ENCODE measurements at regions not wholly inside any gene's neighbourhood (a gene's known extent, or its start where the extent isn't known, plus 50 kb on each side); places are given as distances from the start of the nearest gene placed in this dataset.

GRCh38 chr5:6886866-6887265, 173.6 kb downstream of the TENT4A start:
- no peak for DNase-seq (ENCODE audit: low spot score)

GRCh38 chr5:6889030-6889429, 175.8 kb downstream of the TENT4A start:
- TF ChIP-seq, protein P1, sequence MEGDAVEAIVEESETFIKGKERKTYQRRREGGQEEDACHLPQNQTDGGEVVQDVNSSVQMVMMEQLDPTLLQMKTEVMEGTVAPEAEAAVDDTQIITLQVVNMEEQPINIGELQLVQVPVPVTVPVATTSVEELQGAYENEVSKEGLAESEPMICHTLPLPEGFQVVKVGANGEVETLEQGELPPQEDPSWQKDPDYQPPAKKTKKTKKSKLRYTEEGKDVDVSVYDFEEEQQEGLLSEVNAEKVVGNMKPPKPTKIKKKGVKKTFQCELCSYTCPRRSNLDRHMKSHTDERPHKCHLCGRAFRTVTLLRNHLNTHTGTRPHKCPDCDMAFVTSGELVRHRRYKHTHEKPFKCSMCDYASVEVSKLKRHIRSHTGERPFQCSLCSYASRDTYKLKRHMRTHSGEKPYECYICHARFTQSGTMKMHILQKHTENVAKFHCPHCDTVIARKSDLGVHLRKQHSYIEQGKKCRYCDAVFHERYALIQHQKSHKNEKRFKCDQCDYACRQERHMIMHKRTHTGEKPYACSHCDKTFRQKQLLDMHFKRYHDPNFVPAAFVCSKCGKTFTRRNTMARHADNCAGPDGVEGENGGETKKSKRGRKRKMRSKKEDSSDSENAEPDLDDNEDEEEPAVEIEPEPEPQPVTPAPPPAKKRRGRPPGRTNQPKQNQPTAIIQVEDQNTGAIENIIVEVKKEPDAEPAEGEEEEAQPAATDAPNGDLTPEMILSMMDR (IDR thresholded peaks at IDR 0.05; ENCODE audit: extremely low read depth, missing control alignments) = no peak
- DNase-seq (ENCODE audit: low spot score) = no peak

More at GRCh38 chr5:6886866-6887265, 173.6 kb downstream of the TENT4A start:
- TF ChIP-seq, protein P1 (IDR thresholded peaks at IDR 0.05; ENCODE audit: extremely low read depth, missing control alignments) = no peak

GRCh38 chr5:6899221-6899620, 186.0 kb downstream of the TENT4A start:
- DNase-seq (ENCODE audit: low spot score) = no peak
- TF ChIP-seq, protein P1 (IDR thresholded peaks at IDR 0.05; ENCODE audit: extremely low read depth, missing control alignments) = no peak

DNA sequence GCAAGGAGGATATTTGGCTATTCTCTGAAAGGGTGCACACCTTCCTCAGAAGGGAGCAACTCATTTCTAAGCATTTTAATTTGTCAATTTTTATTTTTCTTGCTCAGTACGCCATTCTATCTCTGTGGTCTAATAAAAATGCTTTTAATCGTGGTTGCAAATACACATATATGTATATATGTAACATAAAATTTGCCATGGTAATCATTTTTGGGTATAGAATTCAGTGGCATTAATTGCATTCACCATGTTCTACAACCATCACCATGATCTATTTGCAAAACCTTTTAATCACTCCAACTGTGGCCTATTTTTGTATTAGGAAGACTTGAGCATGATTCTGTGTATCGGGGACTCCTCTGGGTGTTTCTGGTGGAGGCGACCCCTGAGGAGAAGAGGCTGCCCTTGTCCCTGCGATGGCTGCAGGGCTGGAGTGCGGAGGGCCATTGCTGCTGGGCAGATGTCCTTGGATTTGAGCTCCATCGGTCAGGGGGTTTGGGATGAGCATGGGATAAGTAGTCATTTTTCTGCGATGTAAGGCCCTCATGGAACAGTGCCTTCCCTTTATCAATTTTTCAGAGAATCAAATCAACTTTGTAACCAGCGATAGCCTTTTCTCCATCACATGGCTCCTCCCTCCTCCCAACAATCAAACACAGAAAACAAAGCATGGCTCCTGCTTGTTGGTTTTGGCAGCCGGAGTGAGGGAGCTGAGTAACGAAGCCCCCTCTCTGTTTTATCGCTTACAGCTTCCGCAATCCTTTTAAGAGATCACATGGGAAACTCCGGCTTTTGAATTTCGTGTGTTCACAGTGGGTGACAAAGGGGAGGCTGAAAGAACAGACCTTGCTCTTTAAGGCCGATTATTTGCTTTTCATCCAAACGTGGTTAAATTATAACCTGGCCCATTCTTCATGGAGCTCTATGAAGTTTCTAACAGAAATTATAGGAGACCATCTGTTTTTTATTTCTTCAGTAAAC, 187.3 kb downstream of the TENT4A start:
- DNase-seq (ENCODE audit: low spot score) = no peak
- TF ChIP-seq, protein P1 (IDR thresholded peaks at IDR 0.05; ENCODE audit: extremely low read depth, missing control alignments) = no peak

GRCh38 chr5:6902094-6902493, 188.9 kb downstream of the TENT4A start:
- TF ChIP-seq, protein P1 (IDR thresholded peaks at IDR 0.05; ENCODE audit: extremely low read depth, missing control alignments) = no peak
- DNase-seq (ENCODE audit: low spot score) = no peak

DNA sequence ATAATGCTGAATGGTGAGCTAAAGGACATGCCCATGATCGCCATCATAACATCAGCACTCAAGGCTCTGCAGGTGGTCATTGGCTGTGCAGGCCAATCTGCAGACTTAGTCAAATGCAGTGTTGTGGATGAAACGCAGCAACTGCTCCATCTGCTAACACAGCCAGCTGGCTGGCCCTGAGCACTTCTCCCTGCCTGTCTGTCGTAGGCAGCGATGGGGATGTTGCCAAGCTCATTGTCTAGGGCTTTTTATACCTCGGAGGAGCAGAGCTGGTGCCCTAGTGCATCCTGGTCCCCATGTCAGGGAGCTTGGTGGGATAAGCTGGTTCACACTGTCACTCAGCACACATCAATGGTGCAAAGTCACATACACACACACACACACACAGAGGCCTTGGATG, 189.4 kb downstream of the TENT4A start:
- TF ChIP-seq, protein P1 (IDR thresholded peaks at IDR 0.05; ENCODE audit: extremely low read depth, missing control alignments) = no peak
- DNase-seq (ENCODE audit: low spot score) = no peak

- TF ChIP-seq, protein P1 (IDR thresholded peaks at IDR 0.05; ENCODE audit: extremely low read depth, missing control alignments) = no peak
Measured at GRCh38 chr5:6903934-6904333, 190.7 kb downstream of the TENT4A start.

More at GRCh38 chr5:6903934-6904333, 190.7 kb downstream of the TENT4A start:
- no peak for DNase-seq (ENCODE audit: low spot score)
